ENCODE measurements at regions not wholly inside any gene's neighbourhood (a gene's known extent, or its start where the extent isn't known, plus 50 kb on each side); places are given as distances from the start of the nearest gene placed in this dataset.

- Mint-ChIP-seq H3K27me3 (ENCODE audit: insufficient read depth) (peaks cover 1% of the 10 kb centered on the region), H3K9me3 (no peaks in the 10 kb centered on the region; the same call in 1 of the 2 replicates), H3K4me1 (ENCODE audit: low read depth) (no peaks in the 10 kb centered on the region), H3K36me3 (ENCODE audit: low read depth) (no peaks in the 10 kb centered on the region), H3K4me3 (no peak overlapping the region), H3K27ac (no peak overlapping the region)
- DNase-seq, result no peak
- TF ChIP-seq CTCF (IDR thresholded peaks at IDR 0.05), result no peak
Observed at GRCh38 chr9:13548535-13548934, 269.0 kb upstream of the MPDZ start.

GRCh38 chr9:13535141-13535540, 255.6 kb upstream of the MPDZ start:
- H3K27ac Mint-ChIP-seq, result no peak overlapping the region

GRCh38 chr9:13534006-13534405, 254.5 kb upstream of the MPDZ start:
- Mint-ChIP-seq H3K4me3 (no peak overlapping the region), H3K27ac (no peak overlapping the region), H3K4me1 (ENCODE audit: low read depth) (no peaks in the 10 kb centered on the region), H3K27me3 (ENCODE audit: insufficient read depth) (peaks cover 3% of the 10 kb centered on the region), H3K36me3 (ENCODE audit: low read depth) (no peaks in the 10 kb centered on the region), H3K9me3 (no peaks in the 10 kb centered on the region; the same call in 1 of the 2 replicates)
- no peak for TF ChIP-seq CTCF (IDR thresholded peaks at IDR 0.05)
- DNase-seq, result no peak

More at GRCh38 chr9:13535141-13535540, 255.6 kb upstream of the MPDZ start:
- Mint-ChIP-seq H3K36me3 (ENCODE audit: low read depth) (no peaks in the 10 kb centered on the region), H3K27me3 (ENCODE audit: insufficient read depth) (peaks cover 3% of the 10 kb centered on the region), H3K9me3 (no peaks in the 10 kb centered on the region), H3K4me3 (no peak overlapping the region), H3K4me1 (ENCODE audit: low read depth) (no peaks in the 10 kb centered on the region)
- no peak for TF ChIP-seq CTCF (IDR thresholded peaks at IDR 0.05)
- no peak for DNase-seq

- H3K27ac Mint-ChIP-seq, result no peak overlapping the region
- no peak for DNase-seq
- no peaks in the 10 kb centered on the region for H3K4me1 Mint-ChIP-seq (ENCODE audit: low read depth)
- no peak overlapping the region for H3K4me3 Mint-ChIP-seq
- peaks cover 3% of the 10 kb centered on the region for H3K27me3 Mint-ChIP-seq (ENCODE audit: insufficient read depth)
- no peak for TF ChIP-seq CTCF (IDR thresholded peaks at IDR 0.05)
- H3K9me3 Mint-ChIP-seq, result no peaks in the 10 kb centered on the region; the same call in 1 of the 2 replicates
- H3K36me3 Mint-ChIP-seq (ENCODE audit: low read depth), result no peaks in the 10 kb centered on the region
Observed at GRCh38 chr9:13532407-13532806, 252.9 kb upstream of the MPDZ start.

- DNase-seq, result no peak
- Mint-ChIP-seq H3K4me3 (no peak overlapping the region), H3K4me1 (ENCODE audit: low read depth) (no peaks in the 10 kb centered on the region)
Observed at GRCh38 chr9:13529321-13530104, 250.0 kb upstream of the MPDZ start.

More at GRCh38 chr9:13529321-13530104, 250.0 kb upstream of the MPDZ start:
- no peak for TF ChIP-seq CTCF (IDR thresholded peaks at IDR 0.05)
- Mint-ChIP-seq H3K27ac (no peak overlapping the region), H3K27me3 (ENCODE audit: insufficient read depth) (peaks cover 3% of the 10 kb centered on the region), H3K9me3 (no peaks in the 10 kb centered on the region; the same call in 1 of the 2 replicates), H3K36me3 (ENCODE audit: low read depth) (no peaks in the 10 kb centered on the region)
